HL-60 (cell line): ENCODE measurements at regions not wholly inside any gene's neighbourhood (a gene's known extent, or its start where the extent isn't known, plus 50 kb on each side); places are given as distances from the start of the nearest gene placed in this dataset.

ENCODE experiments used
- CTCF ChIP-seq: IDR thresholded peaks from one replicate; pipeline ENCODE4 v1.5.1; 2011; ENCODE audit warnings: low read length, control low read depth, inconsistent platforms; ENCODE audit not compliant: insufficient read depth
- GABPA ChIP-seq: IDR thresholded peaks from 2 replicates; pipeline ENCODE4 v1.6.1; 2012; ENCODE audit warnings: low read depth
- POLR2AphosphoS5 ChIP-seq: IDR thresholded peaks from 2 replicates; pipeline ENCODE4 v1.6.1; 2012; ENCODE audit warnings: low read depth
- REST ChIP-seq: IDR thresholded peaks from 2 replicates; pipeline ENCODE4 v1.6.1; 2012; ENCODE audit warnings: low read depth; ENCODE audit not compliant: insufficient replicate concordance
- SPI1 ChIP-seq: IDR thresholded peaks from 2 replicates; pipeline ENCODE4 v1.6.1; 2012; ENCODE audit warnings: low read depth, mild to moderate bottlenecking, borderline replicate concordance

DNA sequence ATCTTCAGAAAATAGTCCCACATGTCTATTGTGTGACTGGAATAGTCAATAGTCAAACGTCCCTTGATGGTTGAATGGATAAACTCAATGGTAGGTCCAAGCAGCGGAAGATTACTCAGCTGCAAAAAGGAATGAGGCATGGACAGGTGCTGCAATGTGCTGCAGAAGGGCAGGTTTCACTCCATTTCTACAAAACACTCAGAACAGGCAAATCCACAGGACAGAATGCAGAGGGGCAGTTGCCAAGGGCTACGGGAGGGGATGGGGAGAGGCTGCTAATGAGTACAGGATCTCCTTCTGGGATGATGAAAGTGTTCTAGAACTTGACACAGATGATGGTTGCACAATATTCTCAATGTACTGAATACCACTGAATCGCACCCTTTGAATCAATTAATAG is 151.0 kb downstream of the RBFOX3 start:
- TF ChIP-seq POLR2AphosphoS5 (no peak), CTCF (no peak), SPI1 (no peak), GABPA (no peak), REST (no peak)
